Liver (tissue), 8 donors: ENCODE measurements at regions not wholly inside any gene's neighbourhood (a gene's known extent, or its start where the extent isn't known, plus 50 kb on each side); places are given as distances from the start of the nearest gene placed in this dataset.

Source experiments
- DNase-seq: peaks from one replicate; pipeline ENCODE4 v3.0.0-alpha.2; 2017; ENCODE audit warnings: low spot score
- H3K27ac ChIP-seq, 2 donors: one replicate each; pipeline ENCODE4 v1.7.0; 2013; ENCODE audit warnings: inconsistent platforms in 2 of 2, low read length in 2 of 2, control low read depth in 1 of 2, low read depth in 1 of 2, mild to moderate bottlenecking in 1 of 2
- H3K27me3 ChIP-seq, 4 donors: one replicate each; pipeline versions ENCODE4 v1.6.1 to v1.7.0; 2013; ENCODE audit warnings: low read length in 3 of 4, inconsistent platforms in 1 of 4, mild to moderate bottlenecking in 1 of 4, moderate library complexity in 1 of 4; ENCODE audit not compliant: control insufficient read depth in 4 of 4, insufficient read depth in 4 of 4
- H3K36me3 ChIP-seq, 4 donors: one replicate each; pipeline versions ENCODE4 v1.6.1 to v1.7.0; 2013; ENCODE audit warnings: low read length in 3 of 4, mild to moderate bottlenecking in 3 of 4, low read depth in 1 of 4, moderate library complexity in 1 of 4; ENCODE audit not compliant: control insufficient read depth in 4 of 4, insufficient read depth in 3 of 4
- H3K4me1 ChIP-seq, 4 donors: one replicate each; pipeline versions ENCODE4 v1.6.1 to v1.7.0; 2013; ENCODE audit warnings: low read length in 3 of 4, mild to moderate bottlenecking in 3 of 4, moderate library complexity in 1 of 4; ENCODE audit not compliant: control insufficient read depth in 4 of 4, insufficient read depth in 4 of 4
- H3K4me3 ChIP-seq, 3 donors: one replicate each; pipeline versions ENCODE4 v1.6.1 to v1.7.0; 2013; ENCODE audit warnings: low read length in 3 of 3, control low read depth in 1 of 3, low read depth in 1 of 3, mild to moderate bottlenecking in 1 of 3
- H3K9ac ChIP-seq, 2 donors: one replicate each; pipeline ENCODE4 v1.7.0; 2013; ENCODE audit warnings: low read length in 2 of 2, mild to moderate bottlenecking in 2 of 2, moderate library complexity in 2 of 2, control low read depth in 1 of 2, low read depth in 1 of 2
- H3K9me3 ChIP-seq, 4 donors: one replicate each; pipeline versions ENCODE4 v1.6.1 to v1.7.0; 2013; ENCODE audit warnings: low read length in 3 of 4; ENCODE audit not compliant: control insufficient read depth in 4 of 4
- ATF3 ChIP-seq: IDR thresholded peaks from 2 replicates; pipeline ENCODE4 v1.6.1; 2016; ENCODE audit warnings: antibody characterized with exemption
- CTCF ChIP-seq: fragments of 150-350 bp; IDR thresholded peaks from 2 replicates; pipeline ENCODE4 v1.5.1; 2017; ENCODE audit warnings: improper control_type of control experiment, low read depth, low read length; ENCODE audit not compliant: missing input control
- EGR1 ChIP-seq, 2 donors: IDR thresholded peaks; 2 replicates each; pipeline ENCODE4 v1.6.1; 2016 to 2018; ENCODE audit warnings: antibody characterized with exemption in 2 of 2, low read depth in 2 of 2
- FOXA1 ChIP-seq: IDR thresholded peaks from 2 replicates; pipeline ENCODE4 v1.6.1; 2016; ENCODE audit warnings: antibody characterized with exemption
- GABPA ChIP-seq, 2 donors: IDR thresholded peaks in 1 of 2; conservative IDR thresholded peaks in 1 of 2; 2 replicates each; pipeline ENCODE4 v1.6.1; 2016; ENCODE audit warnings: antibody characterized with exemption in 2 of 2, mild to moderate bottlenecking in 1 of 2, moderate library complexity in 1 of 2
- HNF4A ChIP-seq, 2 donors: conservative IDR thresholded peaks; 2 replicates each; pipeline ENCODE4 v1.6.1; 2016; ENCODE audit warnings: antibody characterized with exemption in 2 of 2, mild to moderate bottlenecking in 2 of 2
- HNF4G ChIP-seq: IDR thresholded peaks from 2 replicates; pipeline ENCODE4 v1.6.1; 2016; ENCODE audit warnings: antibody characterized with exemption
- JUND ChIP-seq, 2 donors: IDR thresholded peaks; 2 replicates each; pipeline ENCODE4 v1.6.1; 2016; ENCODE audit warnings: antibody characterized with exemption in 2 of 2
- MAX ChIP-seq: IDR thresholded peaks from 2 replicates; pipeline ENCODE4 v1.6.1; 2016; ENCODE audit warnings: antibody characterized with exemption
- NR2F2 ChIP-seq: IDR thresholded peaks from 2 replicates; pipeline ENCODE4 v1.6.1; 2016; ENCODE audit warnings: antibody characterized with exemption
- RAD21 ChIP-seq, 2 donors: IDR thresholded peaks; 2 replicates each; pipeline ENCODE4 v1.6.1; 2016; ENCODE audit warnings: antibody characterized with exemption in 2 of 2, mild to moderate bottlenecking in 2 of 2
- SP1 ChIP-seq: IDR thresholded peaks from 2 replicates; pipeline ENCODE4 v1.6.1; 2018; ENCODE audit warnings: antibody characterized with exemption, mild to moderate bottlenecking
- YY1 ChIP-seq: IDR thresholded peaks from 2 replicates; pipeline ENCODE4 v1.6.1; 2016; ENCODE audit warnings: antibody characterized with exemption, mild to moderate bottlenecking
- WGBS: extraction: QIAGEN DNeasy Blood & Tissue Kit; methylation state at CpG from one replicate; pipeline ENCODE4 v1.1.7; 2013; 5-methylcytosine and 5-hydroxymethylcytosine counted together
- donor health status: healthy.
- donor health status: healthy.
- donor health status: healthy.
- donor health status: healthy.
- donor health status: healthy.

GRCh38 chr18:44180683-44181082 lies 500.0 kb upstream of the SETBP1 start:
- Histone ChIP-seq H3K4me1 (no peaks in the 10 kb centered on the region), H3K4me3 (no peak overlapping the region), H3K9me3 (no peaks in the 10 kb centered on the region), H3K27ac (no peak overlapping the region), H3K9ac (no peak overlapping the region), H3K36me3 (no peaks in the 10 kb centered on the region), H3K27me3 (no peaks in the 10 kb centered on the region)
- WGBS: 72% methylated on average over 1 of the region's 1 CpG
- no peak for DNase-seq
- TF ChIP-seq NR2F2 (no peak), YY1 (no peak), GABPA (IDR thresholded peaks at IDR 0.05 in 1 of 2, conservative IDR thresholded peaks at IDR 0.05 in 1 of 2) (no peak), CTCF (no peak), FOXA1 (no peak), EGR1 (IDR thresholded peaks at IDR 0.05; ENCODE audit: low read depth in 2 of 2) (no peak), MAX (no peak)

GRCh38 chr18:44181951-44182747 lies 498.5 kb upstream of the SETBP1 start:
- Histone ChIP-seq H3K4me3 (no peak overlapping the region), H3K27ac (no peak overlapping the region), H3K36me3 (no peaks in the 10 kb centered on the region), H3K4me1 (no peaks in the 10 kb centered on the region), H3K27me3 (no peaks in the 10 kb centered on the region), H3K9me3 (no peaks in the 10 kb centered on the region), H3K9ac (no peak overlapping the region)
- no peak for DNase-seq
- no peak for TF ChIP-seq HNF4G
- no peak for TF ChIP-seq ATF3
- no peak for TF ChIP-seq MAX
- TF ChIP-seq RAD21 (IDR thresholded peaks at IDR 0.05): no peak
- no peak for TF ChIP-seq JUND (IDR thresholded peaks at IDR 0.05)
- no peak for TF ChIP-seq SP1
- no peak for TF ChIP-seq YY1
- TF ChIP-seq FOXA1: no peak
- TF ChIP-seq CTCF: no peak
- no peak for TF ChIP-seq HNF4A (conservative IDR thresholded peaks at IDR 0.05)
- WGBS: 74% methylated on average over 3 of the region's 3 CpGs
